Vagina (tissue), 2 donors: ENCODE measurements at regions not wholly inside any gene's neighbourhood (a gene's known extent, or its start where the extent isn't known, plus 50 kb on each side); places are given as distances from the start of the nearest gene placed in this dataset.

Experiments used
- POLR2A ChIP-seq, 2 donors: fragments of 450-650 bp; IDR thresholded peaks; one replicate each; pipeline ENCODE4 v1.6.1; 2017; ENCODE audit warnings: antibody characterized with exemption in 2 of 2, mild to moderate bottlenecking in 2 of 2, moderate library complexity in 2 of 2
- POLR2AphosphoS5 ChIP-seq, 2 donors: sonication (generic); formaldehyde crosslinking; IDR thresholded peaks; one replicate each; pipeline ENCODE4 v1.9.0; 2017; ENCODE audit warnings: antibody characterized with exemption in 2 of 2, mild to moderate bottlenecking in 2 of 2, low read depth in 1 of 2; ENCODE audit not compliant: insufficient read depth in 1 of 2
- TF ChIP-seq, protein P1 (sequence below), 3 experiments: fragments of 450-650 bp in 2 of 3; fragments of 200-600 bp in 1 of 3; sonication (generic) in 1 of 3; IDR thresholded peaks; one replicate each; pipeline ENCODE4 v1.5.1; 2017 to 2019; ENCODE audit warnings: antibody characterized with exemption in 3 of 3, mild to moderate bottlenecking in 2 of 3, moderate library complexity in 2 of 3

GRCh38 chr15:81780966-81781365 is 264.9 kb downstream of the MEX3B start:
- TF ChIP-seq POLR2A (IDR thresholded peaks at IDR 0.05) (no peak), POLR2AphosphoS5 (IDR thresholded peaks at IDR 0.05; ENCODE audit: insufficient read depth in 1 of 2, low read depth in 1 of 2) (no peak)
- TF ChIP-seq, protein P1, sequence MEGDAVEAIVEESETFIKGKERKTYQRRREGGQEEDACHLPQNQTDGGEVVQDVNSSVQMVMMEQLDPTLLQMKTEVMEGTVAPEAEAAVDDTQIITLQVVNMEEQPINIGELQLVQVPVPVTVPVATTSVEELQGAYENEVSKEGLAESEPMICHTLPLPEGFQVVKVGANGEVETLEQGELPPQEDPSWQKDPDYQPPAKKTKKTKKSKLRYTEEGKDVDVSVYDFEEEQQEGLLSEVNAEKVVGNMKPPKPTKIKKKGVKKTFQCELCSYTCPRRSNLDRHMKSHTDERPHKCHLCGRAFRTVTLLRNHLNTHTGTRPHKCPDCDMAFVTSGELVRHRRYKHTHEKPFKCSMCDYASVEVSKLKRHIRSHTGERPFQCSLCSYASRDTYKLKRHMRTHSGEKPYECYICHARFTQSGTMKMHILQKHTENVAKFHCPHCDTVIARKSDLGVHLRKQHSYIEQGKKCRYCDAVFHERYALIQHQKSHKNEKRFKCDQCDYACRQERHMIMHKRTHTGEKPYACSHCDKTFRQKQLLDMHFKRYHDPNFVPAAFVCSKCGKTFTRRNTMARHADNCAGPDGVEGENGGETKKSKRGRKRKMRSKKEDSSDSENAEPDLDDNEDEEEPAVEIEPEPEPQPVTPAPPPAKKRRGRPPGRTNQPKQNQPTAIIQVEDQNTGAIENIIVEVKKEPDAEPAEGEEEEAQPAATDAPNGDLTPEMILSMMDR (IDR thresholded peaks at IDR 0.05): no peak
